NB4 (cell line): ENCODE measurements at regions not wholly inside any gene's neighbourhood (a gene's known extent, or its start where the extent isn't known, plus 50 kb on each side); places are given as distances from the start of the nearest gene placed in this dataset.

Experiments
- POLR2A ChIP-seq: IDR thresholded peaks from 2 replicates; pipeline ENCODE4 v1.6.1; 2011; ENCODE audit warnings: mild to moderate bottlenecking; ENCODE audit not compliant: insufficient read length; ENCODE audit errors: extremely low read depth
- TF ChIP-seq, protein P1 (sequence below): IDR thresholded peaks from one replicate; pipeline ENCODE4 v1.5.1; 2012; ENCODE audit warnings: low read depth, low read length
- TF ChIP-seq, protein P2 (sequence below): IDR thresholded peaks from 2 replicates; pipeline ENCODE4 v1.6.1; 2011; ENCODE audit warnings: low read depth, low read length

DNA sequence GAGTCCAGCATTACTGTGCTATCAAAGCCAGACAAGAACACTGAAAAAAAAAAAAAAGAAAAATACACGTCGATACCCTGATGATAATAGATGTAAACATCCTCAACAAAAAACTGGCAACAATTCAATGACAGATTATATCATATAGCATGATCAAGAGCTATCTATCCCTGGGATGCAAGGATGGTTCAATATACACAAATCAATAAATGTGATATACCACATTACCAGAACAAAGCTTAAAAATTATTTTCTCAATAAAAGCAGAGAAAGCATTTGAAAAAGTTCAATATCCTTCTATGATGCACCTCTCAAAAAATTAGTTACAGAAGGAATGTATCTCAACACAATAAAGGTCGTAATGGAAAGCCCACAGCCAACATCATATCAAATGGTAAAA lies 332.8 kb upstream of the MMADHC start:
- TF ChIP-seq, protein P1, sequence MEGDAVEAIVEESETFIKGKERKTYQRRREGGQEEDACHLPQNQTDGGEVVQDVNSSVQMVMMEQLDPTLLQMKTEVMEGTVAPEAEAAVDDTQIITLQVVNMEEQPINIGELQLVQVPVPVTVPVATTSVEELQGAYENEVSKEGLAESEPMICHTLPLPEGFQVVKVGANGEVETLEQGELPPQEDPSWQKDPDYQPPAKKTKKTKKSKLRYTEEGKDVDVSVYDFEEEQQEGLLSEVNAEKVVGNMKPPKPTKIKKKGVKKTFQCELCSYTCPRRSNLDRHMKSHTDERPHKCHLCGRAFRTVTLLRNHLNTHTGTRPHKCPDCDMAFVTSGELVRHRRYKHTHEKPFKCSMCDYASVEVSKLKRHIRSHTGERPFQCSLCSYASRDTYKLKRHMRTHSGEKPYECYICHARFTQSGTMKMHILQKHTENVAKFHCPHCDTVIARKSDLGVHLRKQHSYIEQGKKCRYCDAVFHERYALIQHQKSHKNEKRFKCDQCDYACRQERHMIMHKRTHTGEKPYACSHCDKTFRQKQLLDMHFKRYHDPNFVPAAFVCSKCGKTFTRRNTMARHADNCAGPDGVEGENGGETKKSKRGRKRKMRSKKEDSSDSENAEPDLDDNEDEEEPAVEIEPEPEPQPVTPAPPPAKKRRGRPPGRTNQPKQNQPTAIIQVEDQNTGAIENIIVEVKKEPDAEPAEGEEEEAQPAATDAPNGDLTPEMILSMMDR = no peak
- TF ChIP-seq POLR2A = no peak
- TF ChIP-seq, protein P2, sequence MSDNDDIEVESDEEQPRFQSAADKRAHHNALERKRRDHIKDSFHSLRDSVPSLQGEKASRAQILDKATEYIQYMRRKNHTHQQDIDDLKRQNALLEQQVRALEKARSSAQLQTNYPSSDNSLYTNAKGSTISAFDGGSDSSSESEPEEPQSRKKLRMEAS = no peak
